ENCODE measurements at regions not wholly inside any gene's neighbourhood (a gene's known extent, or its start where the extent isn't known, plus 50 kb on each side); places are given as distances from the start of the nearest gene placed in this dataset.

GRCh38 chr2:33788044-33788443, 188.9 kb upstream of the FAM98A start:
- TF ChIP-seq CTCF (conservative IDR thresholded peaks at IDR 0.05; ENCODE audit: low read depth, low read length) (no peak), EZH2 (IDR thresholded peaks at IDR 0.05; ENCODE audit: borderline replicate concordance, low read depth, low read length, poor library complexity, severe bottlenecking) (no peak)
